Activated CD4-positive, alpha-beta T cell treated with anti-CD3 and anti-CD28 coated beads, Interleukin-2, amount 50 U/mL, for 24 hours (primary cell): ENCODE measurements at regions not wholly inside any gene's neighbourhood (a gene's known extent, or its start where the extent isn't known, plus 50 kb on each side); places are given as distances from the start of the nearest gene placed in this dataset.

ENCODE experiments used
- DNase-seq, 2 donors: peaks; one replicate each; pipeline ENCODE4 v3.0.0-alpha.2; 2020; ENCODE audit warnings: low read depth in 1 of 2, low spot score in 1 of 2

DNA sequence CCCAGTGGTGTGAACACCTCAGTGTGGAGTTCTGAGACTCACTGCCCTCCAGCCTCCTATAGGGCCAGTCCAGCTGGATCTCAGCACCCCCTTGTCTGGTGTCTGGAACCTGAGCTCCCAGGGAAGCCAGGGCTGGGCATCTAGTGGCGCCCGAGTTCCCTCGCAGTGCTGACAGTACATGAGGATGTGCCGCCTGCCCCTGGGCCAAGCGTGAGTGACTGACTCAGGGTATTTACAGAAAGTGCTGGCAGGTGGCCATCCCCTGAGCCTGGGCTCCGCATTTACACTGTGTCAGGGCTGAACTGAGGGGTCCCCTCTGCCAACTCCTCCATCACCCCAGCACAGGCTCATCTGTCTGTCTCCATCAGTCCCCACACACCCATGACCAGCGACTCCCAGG, 185.3 kb downstream of the BRD1 start:
- DNase-seq, result no peak

GRCh38 chr22:49641770-49642313, 185.8 kb downstream of the BRD1 start:
- DNase-seq, result no peak

DNA sequence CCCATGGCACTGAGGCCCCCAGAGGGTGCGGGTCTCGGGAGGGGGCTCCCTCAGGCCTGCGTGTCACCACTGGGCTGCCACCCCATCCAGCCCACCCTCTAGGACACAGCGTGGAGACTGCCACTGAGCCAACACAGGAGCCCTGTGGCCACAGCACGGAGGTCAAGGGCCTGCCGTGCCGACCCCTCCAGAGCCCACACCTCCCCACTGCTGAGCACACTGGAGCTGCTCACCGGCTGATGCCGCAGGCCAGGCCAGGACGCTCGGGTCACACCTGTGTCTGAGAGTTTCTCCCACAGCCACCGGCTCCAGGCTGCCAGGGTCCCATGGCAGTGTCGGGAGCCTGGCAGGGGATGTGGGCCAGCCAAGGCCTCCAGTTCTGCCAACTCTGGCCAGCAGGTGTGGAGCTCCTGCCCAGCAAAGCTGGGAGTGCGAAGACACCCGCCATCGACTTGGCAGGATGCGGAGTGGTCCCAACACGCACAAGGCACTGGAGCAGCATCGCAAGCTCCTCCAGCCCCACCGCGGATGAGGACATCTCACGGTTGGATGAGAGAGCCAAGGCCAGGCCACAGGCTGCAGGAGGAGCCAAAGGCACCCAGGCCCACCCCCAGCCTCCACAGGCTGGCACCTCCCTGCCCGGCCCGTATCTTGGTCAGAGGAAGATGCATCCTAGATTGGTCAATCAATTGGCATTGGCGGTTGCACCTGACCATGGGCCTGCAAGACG, 187.1 kb downstream of the BRD1 start:
- DNase-seq, result no peak

DNA sequence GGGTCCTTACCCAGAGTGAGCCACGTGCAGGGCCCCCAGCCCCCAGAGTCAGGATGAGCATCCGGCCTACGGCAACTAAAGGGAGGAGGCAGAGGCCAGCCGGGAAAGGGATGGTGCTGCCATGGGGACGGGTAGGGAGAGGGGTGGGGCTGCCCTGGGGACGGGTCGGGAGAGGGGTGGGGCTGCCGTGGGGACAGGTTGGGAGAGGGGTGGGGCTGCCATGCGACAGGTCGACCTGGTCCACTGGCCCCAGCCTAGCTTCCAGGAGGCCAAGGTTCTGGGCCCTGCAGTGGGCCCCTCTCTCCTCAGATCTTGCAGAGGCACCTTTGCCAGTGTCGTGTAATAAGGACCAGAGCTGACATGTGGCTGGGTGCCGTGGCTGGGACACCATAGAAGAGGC, 187.7 kb downstream of the BRD1 start:
- no peak for DNase-seq

DNA sequence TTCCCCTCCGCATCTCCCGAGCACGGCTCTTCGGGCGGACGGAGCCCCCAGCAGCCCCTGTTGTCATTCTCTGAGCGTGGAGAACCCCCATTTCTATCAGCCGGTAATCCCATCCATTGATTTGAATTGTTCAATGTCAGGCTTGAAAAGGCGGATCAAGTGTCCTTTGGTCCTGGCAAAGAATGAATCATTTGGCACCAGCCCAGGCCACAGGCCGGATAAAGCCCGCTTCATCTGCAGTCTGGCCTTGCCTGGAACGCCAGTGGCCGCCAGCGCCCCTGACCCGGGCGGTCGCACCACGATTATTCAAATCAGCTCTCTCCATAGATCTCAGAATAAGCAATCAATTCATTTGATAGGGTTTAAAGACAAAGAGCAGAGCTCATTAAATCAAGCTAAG, 188.9 kb downstream of the BRD1 start:
- no peak for DNase-seq

GRCh38 chr22:49638001-49638400, 189.7 kb downstream of the BRD1 start:
- no peak for DNase-seq

DNA sequence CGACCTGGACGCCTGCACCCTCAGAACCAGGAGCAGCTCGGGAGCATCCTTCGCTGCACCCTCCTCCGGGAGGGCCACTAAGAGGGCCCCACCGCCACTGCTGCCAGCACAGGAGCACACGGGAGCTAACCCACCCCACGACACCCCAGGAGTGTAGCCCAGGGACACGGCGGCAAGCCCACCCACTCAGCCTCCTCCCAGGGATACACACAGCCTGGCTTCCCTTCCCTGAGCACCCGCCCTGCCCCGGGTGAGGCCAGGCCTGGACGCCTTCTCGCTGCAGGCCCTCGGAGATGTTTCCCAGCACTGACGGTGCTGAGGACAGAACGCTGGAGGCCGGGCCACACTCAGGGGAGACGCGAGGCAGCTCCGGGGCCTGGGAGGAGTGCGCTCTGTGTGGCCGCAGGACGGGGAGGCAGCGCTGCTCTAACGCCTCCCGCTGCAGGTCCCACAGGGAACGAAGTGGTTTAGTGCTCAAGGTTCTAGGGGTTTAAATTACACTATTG, 190.4 kb downstream of the BRD1 start:
- DNase-seq, result no peak

GRCh38 chr22:49636649-49637048, 191.0 kb downstream of the BRD1 start:
- no peak for DNase-seq

- DNase-seq, result no peak
Measured at GRCh38 chr22:49636214-49636613, 191.5 kb downstream of the BRD1 start.

GRCh38 chr22:49634006-49634772, 193.5 kb downstream of the BRD1 start:
- no peak for DNase-seq

DNA sequence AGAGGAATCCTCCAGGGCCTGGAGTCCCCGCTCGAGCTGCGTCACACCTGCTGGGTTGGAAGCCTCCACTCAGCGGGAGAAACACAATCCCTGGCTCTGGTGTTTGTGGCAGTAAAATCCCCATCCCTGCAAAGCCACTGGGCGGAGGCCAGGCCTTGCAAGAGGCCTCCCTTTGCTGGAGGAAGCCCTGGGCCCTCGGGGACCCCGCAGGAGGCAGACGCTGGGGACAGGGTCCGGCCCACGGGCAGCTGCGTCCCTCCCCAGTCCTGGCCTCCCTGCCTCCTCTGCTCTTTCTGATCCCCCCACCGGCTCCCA, 194.7 kb downstream of the BRD1 start:
- DNase-seq, result no peak

DNA sequence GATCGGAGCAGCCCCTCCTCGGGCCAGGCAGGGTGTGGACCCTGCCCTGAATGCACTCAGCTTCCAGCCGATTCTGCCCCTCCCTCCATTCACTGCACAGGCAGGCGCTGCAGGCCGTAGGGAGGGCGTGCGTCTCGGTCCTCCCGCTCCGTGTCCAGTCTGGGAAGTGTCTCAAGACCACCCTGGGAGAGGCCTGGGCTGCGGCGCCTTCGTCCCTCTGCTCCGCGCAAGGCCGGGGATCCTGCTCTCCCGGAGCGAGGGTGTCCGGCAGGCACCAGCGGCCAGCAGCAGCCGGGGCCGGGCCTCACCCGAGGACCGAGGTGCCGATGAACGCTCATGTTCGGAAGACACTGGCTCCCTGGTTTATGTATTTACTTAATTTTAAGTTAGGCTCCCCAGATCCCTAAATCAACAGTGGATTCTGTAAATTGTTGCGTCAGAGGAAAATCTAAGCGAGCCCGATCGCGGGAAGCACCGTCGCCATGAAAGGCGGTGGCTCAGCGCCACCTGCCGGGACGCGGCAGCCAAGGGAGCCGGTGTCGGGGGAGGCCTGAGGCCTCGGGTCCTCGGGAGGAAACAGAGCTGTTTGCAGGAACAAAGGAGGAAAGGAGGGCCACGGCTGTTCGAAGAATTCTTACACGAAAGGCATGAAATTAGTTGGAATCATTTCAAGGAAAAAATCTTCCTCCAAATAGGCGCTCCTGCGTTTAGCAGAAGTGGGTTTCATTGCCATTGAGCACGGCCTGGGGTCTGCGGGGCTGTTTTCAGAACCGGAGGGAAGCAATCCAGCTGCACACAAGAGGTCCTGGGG, 195.3 kb downstream of the BRD1 start:
- DNase-seq, result no peak

- no peak for DNase-seq
Measured at GRCh38 chr22:49630448-49630946, 197.2 kb downstream of the BRD1 start.

GRCh38 chr22:49629586-49630447, 197.9 kb downstream of the BRD1 start:
- no peak for DNase-seq

DNA sequence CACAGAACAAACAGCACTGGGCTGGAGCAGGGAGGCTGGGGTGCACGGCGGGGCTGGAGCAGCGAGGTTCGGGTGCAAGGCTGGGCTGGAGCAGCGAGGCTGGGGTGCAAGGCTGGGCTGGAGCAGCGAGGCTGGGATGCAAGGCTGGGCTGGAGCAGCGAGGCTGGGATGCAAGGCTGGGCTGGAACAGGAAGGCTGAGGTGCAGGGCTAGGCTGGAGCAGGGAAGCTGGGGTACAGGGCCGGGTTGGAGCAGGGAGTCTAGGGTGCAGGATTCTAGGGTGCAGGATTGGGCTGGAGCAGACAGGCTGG, 198.5 kb downstream of the BRD1 start:
- no peak for DNase-seq

- no peak for DNase-seq
Measured at GRCh38 chr22:49628391-49629260, 199.0 kb downstream of the BRD1 start.

- no peak for DNase-seq
Measured at GRCh38 chr22:49627217-49628181, 200.2 kb downstream of the BRD1 start.

DNA sequence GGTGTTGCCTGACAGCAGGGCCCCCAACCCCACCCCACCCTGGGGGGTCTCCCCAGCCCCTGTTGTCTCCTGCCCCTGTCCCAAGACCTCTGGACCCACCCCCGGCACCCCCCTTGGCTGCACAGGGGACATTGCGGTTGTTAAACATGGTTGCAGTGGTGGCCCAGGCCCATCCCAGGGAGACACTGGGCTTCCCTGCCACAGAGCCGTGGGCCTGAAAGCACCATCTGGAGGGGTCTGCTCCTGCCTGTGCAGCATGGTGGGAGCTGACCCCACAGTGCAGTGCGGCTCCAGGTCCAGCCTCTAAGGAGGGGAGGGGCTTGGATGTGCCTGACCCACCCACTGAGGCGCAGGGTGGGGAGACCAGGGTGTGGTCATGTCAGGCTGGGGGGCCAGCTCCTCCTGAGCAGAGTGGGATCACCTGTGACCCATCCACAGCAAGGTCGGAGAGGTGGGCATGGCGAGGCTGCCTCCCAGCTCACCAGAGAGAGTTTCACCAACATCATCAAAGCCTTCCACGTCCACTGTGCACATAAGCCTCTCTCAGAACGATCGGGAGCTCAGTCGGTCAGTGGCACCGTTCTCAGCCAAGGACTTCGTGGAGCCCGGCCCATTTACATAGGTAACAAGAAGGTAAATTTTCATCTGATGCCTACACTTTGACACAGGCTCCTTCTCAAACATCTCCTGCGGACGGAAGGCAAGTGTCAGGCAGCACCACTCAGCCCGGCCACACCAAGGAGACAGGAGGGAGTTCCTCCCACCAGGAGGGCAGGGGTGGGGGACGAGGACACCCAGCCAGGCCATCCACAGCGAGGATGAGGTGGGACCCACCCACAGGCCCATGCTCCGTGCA, 201.1 kb downstream of the BRD1 start:
- no peak for DNase-seq
